Activated CD4-positive, alpha-beta T cell treated with anti-CD3 and anti-CD28 coated beads, Interleukin-2, Interleukin-4, amounts not matched to agents 100 ng/mL and 50 ng/mL, durations not matched to agents 16 hours and 8 hours (primary cell): ENCODE measurements at regions not wholly inside any gene's neighbourhood (a gene's known extent, or its start where the extent isn't known, plus 50 kb on each side); places are given as distances from the start of the nearest gene placed in this dataset.

ENCODE experiments used
- DNase-seq: peaks from one replicate; pipeline ENCODE4 v3.0.0-alpha.2; 2020; ENCODE audit warnings: low spot score

GRCh38 chr1:182293119-182293589, 98.4 kb downstream of the GLUL start:
- DNase-seq: no peak

- DNase-seq: no peak
Measured at GRCh38 chr1:182292193-182292741, 99.3 kb downstream of the GLUL start.

GRCh38 chr1:182291584-182292192, 99.9 kb downstream of the GLUL start:
- no peak for DNase-seq

DNA sequence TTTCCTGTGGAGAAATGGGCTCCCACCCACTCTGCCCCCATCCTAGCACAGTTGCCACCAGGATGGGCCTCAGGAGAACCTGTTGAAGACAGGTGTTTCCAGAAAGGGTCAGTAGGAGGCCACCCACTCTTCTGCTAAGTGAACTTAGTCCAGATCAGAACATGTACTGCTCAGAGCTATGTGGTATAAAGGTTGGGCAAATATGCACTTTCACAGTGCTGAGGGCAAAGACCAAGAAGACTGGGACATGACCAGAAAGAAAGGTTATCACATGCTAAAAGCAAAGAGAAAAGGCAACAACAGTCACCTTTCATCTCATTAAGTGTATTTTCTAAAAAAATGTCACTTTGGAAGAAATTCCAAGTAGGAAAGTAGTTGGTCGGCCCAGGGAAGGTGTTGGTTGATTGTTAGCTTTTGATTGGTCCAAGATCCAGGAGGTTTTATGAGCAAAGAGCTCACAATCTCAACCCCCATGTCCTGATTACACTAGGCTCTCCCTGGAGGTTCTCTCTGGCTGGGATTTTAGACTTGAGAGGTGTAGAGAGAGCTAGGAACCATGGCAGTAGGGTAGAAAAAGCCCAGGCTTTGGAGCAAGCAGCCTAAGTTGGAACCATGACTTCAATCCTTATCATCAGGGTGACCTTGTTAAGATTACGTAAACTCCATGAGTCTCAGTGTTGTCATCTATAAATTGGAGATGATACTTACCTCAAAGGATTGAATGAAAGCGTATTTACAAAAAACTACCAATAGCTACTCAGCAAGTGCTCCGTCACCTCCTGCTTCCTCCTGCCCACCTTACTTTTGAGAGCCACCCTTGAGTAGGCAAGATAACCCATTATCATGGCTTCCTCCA, 102.6 kb downstream of the GLUL start:
- no peak for DNase-seq

DNA sequence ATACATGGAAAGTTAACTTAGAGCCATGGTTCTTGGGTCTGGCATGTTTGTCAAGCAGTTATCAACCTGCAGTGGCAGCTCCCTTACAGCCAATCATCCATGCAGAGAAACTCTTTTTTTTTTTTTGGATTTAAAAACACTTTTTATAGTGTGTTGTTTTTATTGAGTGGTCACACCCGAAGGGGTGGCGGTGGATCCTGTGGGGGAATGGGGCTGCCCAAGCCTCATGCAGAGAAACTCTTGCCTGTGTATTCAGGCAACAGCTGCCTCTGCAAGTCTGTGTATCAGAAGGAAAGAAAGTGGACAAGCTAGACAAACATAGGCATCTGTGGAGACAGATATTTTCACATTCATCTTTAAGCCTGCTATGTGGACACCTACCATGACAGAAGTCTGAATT, 104.8 kb downstream of the GLUL start:
- no peak for DNase-seq

- no peak for DNase-seq
Measured at GRCh38 chr1:182283746-182284544, 107.6 kb downstream of the GLUL start.

DNA sequence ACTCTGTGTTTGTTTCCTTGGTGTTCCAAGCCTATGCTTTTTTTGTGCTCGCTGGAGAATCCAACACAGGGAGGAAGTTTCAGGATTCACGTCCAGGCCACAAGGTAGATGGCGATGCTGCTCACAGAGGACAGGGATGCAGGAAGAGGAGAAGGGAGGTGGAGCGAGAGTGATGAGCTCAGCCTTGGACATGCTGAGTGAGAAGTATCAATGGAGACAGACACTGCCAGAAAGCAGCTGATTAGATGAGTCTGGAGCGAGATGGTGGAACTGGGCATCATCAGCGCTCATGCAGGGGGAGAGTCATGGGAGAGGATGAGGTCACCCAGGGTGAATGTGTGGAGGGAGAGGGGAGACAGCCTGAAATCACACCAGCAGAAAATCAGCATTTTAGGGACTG, 110.0 kb downstream of the GLUL start:
- no peak for DNase-seq

- DNase-seq: no peak
Measured at GRCh38 chr1:182280504-182280900, 111.1 kb downstream of the GLUL start.

DNA sequence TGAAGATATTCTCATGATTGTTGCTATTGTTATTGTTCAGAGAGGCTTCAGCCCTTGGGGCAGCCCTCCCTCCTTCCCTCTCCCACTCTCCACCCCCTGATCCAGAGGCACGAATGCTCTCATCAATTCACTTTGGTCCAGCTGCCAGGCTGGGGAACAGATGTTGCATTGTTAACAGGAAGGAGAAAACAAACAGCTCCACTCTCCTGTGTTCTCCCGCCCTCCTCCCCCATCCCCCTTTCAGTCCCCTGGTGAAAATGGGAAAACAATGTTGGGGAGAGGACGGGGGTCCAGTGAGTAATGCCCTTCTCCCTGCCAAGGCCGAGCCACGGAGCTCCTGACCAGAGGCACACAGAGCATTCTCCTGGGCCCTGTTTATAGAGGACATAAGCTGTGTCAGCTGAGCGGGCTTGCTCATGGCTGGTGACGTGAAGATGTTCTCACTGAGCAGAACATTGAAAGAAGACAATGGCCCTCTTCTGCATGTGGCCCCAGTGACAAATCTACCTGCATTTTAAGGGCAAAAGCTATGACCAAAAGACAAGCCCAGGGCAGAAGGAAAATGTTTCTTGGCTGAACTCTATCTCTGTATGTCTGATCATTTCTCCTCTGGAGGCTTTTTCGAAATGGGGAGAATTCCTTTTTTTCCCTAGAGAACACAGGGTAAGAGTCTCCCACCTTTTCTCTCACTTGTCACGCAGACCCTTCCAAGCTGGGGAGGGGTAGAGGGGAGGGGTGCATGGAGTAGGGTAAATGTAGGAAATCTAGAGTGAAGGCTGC, 111.7 kb downstream of the GLUL start:
- DNase-seq: no peak

DNA sequence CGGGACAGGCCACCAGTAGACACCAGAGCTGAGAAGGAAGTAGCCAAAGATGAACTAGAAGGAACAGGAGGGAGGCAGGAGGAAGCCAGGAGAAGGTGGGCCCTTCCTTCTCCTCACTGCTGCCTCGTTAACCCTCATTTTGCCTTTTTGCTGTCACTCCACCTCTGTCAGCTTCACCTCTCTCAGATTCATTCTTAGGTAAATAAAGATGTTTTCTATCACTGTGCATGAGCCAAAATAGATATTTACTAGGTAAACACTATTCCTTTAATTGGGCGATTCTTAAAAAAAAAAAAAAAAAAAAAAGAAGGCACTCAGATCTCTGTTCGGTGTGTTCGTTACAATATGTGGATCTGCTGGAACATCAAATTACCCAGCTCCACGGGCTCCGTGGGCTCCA, 112.3 kb downstream of the GLUL start:
- DNase-seq: no peak

DNA sequence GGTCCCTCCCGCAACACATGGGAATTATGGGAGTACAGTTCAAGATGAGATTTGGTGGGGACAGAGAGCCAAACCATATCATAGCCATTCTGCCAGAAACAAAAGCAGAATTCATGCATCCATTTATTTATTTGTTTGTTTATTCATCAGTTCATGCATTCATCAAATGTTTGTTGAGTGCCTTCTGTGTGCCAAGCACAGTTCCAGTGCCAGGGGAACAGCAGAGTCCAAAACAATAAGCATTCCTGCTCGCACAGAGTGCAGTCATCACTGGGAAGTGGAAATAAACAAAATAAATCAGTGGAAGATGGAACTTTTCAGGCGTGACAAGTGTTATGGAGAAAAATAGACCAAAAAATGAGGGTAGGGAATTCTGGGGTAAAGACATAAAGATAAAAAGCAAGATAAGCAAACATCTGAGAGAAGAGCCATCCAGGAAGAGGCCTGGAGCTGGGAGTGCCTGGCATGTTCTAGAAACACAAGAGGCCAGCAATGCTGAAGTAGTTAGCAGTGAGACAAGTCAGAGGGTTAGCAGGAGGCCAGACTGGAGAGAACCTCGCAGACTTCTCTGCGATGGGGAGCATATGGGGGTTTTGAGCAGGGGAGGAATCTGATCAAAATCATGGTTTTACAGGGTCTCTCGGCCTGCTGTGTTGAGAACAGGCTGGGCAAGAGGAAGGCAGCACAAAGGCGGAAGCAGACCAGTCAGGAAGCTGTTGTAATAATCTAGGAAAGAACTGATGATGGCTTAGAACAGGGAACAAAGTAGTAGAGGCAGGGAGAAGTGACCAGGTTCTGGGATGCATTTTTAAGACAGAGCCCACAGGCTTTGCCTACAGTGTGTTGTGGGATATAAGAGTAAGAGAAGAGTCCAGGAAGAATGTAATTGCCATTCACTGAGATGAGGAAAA, 113.2 kb downstream of the GLUL start:
- DNase-seq: no peak

DNA sequence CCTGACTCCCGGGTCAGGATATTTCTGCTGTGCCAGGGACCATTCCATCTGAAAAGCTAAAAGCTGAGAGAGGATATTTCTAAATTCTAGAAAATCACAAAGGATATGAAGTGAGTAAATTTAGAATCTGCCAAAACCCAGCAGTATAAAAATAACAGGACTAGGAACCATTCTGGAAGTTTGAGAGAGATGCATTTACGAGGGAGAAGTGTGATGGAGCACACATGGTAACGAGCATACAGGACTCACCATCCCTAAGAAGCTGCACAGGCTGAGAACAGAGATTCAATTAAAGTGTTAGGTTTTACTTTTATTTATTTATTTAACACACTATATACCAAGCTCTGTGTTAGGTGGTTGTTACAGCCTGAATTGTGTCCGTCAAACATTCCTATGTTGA, 116.3 kb downstream of the GLUL start:
- no peak for DNase-seq

DNA sequence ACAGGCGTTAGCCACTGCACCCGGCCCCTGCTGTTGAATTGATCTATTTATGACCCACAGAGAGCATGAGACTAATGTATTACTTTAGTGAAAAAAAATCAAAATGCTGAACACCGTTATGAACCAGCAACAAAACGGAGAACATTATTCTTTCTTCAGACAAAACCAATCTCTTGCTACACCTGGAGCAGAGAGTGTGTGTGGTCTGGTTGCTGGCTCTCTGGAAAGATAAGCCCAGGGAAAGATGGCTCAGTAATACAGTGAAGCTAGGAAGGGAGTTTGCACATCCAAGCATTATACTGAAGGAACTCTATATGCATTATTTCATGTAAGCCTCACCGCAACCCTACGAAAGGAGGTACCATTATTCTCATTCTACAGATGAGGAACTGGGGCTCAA, 117.0 kb downstream of the GLUL start:
- DNase-seq: no peak

GRCh38 chr1:182270731-182271130, 120.9 kb downstream of the GLUL start:
- no peak for DNase-seq

DNA sequence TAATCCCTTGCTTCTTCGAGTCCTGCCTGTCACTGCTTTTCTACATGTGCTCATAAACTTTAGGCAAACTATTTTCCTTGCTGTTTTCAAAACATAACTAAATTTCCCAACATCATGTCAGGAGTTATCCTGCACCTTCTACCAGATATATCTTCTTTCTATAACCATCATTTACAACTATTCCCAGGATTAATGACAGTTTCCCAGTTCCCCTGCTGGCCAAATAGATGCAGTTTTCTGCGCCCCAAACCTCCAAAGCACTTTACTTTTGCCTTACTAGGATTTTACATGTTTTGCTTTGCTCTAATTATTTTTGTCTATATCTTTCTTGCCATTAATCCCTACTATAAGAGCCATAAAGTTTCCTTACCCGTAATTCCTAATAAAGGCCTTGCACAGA, 122.5 kb downstream of the GLUL start:
- DNase-seq: no peak

GRCh38 chr1:182268669-182269068, 122.9 kb downstream of the GLUL start:
- DNase-seq: no peak

GRCh38 chr1:182264185-182264584, 127.4 kb downstream of the GLUL start:
- DNase-seq: no peak

- no peak for DNase-seq
Measured at GRCh38 chr1:182263706-182264105, 127.9 kb downstream of the GLUL start.

DNA sequence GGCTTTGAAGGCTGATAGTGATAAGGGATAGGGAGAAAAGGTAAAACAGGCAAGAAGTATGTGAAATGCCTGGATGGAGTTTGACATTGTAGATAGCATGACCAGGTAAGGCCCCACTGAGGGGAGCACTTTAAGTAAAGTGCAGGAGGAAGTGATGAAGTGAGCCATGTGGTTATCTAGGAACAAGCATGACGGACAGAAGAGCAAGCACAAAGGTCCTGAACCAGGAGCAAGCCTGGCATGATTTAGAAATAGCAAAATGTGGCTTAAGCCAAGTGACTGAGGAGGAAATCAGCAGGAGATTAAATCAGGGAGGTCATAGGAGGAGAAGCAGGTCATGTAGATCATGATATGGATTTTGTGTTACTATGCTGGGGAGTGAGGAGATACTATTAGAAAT, 129.2 kb downstream of the GLUL start:
- DNase-seq: no peak

GRCh38 chr1:182261655-182262054, 129.9 kb downstream of the GLUL start:
- DNase-seq: no peak

DNA sequence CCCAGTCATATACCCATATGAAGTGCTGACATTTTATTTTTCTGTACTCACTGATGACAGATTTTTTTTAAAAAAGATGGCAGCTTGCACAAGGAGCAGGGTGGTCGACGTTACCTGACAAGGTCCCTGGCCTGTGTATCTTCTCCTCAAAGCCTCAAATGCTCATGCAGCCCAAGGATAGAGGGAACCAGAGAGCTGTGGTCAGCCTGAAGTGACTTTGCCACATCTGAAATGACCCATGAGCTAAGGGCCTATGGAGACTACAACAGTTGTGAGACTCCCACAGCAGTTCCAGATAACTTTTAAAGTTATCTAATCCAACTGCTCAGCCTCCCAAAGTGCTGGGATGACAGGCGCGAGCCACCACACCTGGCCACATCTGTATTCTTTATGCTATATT, 131.1 kb downstream of the GLUL start:
- DNase-seq: no peak
